ENCODE measurements at regions not wholly inside any gene's neighbourhood (a gene's known extent, or its start where the extent isn't known, plus 50 kb on each side); places are given as distances from the start of the nearest gene placed in this dataset.

DNA sequence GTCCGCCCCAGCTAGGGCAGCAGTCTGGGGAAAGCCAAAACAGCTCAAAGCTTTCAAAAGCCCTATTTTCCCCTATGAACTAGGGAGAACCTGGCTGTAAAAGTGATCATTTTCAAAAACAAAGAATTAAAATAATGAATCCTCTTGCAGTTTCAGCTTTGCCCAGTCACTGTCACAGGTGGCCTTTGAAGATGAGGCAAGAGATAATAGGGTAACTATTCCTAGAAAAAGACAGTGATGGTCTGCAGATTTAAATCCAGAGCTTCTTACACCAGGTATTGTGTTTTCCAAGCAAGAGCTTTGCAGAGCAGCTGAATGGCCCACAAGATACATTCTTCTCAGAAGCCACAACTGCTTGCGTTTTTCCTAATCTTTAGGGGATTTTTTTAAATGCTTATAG, 80.2 kb upstream of the NUDT4 start:
- no peak for DNase-seq

DNA sequence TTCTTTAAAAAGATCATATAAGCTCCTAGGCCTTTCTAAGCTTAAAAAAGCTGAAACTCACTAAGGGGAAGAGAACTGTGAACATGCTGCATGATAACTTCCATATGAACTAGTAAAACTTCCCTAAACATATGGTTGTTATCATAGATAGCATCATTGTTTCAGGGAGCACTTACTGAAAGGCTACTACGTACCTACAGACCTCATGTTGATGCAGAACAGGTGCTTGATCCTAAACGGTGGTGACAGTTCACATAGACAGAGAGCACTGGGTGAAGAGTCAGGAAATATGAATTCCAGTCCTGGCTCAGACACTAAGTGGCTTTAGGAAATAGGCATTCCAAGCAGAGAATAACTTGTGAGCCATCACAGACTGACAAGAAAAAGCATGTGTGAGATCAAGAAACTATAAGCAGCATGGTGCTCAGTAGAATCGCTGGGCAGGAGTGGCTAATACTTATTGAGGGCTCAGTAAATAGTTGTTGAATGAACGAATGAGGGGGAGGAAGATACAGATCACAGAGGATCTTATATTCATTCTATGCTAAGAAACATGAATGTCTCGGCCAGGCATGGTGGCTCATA, 78.4 kb upstream of the NUDT4 start:
- no peak for DNase-seq

DNA sequence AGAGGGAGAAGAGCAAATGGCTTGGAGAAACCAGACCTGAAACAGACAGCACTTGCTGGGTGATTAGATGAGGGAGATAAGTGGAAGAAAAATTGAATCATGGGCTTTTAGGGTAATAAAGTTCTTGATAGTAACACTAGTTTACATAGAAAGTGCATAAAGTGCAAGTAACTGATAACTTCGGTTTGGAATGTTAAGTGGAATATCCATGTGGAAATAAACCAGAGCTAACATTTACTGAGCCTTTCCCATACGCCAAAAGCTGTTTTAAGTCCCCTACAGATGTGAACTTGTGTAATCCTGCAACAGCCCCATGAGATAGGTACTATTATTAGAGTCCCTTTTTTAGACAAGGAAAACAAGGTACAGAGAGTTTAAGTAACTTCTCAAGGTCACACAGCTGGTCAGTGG, 77.1 kb upstream of the NUDT4 start:
- peak in 1 of 3 donors; percentile 53 for DNase-seq

DNA sequence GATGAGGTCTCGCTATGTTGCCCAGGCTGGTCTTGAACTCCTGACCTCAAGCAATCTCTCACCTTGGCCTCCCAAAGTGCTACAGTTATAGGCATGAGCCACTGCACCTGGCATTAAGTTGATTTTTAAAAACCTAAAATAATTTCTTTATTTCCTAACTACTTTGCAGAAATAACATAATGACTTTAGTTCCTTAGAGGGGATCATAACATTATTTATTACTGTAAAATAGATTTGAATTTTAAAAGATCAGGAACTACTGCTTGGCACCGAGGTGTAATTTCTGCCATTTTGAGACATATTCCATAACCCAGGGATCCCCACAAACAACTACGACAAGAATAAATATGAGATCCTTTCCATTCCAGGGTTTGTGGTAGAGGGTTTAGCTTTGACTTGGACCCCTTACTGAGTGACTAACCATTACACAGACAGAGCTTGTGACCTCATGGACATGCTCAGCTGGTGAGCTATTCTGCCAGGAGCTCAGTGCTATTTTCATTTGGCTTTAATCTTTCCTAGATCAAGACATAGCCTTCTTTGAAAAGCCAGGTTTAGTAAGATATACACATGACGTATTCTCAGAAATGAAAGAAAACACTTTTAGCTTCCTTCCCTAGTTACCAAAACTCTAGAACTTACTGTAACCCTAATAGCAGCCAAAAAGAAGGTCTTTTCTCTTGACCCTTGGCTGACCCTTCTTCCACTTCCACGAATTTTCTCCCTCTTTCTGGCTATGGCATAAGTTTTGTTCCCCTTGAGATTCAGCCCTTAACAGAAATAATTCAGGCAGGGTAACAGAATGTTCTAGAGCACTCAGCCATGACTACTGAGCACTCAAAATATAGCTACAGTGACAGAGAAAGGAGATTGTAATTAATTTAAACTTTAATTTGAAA, 75.1 kb upstream of the NUDT4 start:
- DNase-seq = peak; percentile 26 to 59 (median 32)

DNA sequence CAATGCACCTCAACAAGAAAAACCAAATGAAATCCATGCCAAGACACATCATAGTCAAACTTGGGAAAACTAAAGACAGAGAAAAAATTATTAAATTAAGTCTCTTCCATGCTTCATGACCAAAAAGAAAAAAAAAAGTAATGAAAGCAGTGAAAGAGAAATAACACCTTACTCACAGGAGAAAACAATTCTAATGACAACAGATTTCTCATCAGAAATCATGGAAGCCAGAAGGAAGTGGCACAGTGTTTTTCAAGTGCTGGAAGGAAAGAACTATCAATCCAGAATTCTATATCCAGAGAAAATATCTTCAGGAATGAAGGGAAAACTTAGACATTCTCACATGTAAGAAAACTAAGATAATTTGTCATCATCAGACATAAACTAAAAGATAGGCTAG, 71.1 kb upstream of the NUDT4 start:
- DNase-seq = no peak

DNA sequence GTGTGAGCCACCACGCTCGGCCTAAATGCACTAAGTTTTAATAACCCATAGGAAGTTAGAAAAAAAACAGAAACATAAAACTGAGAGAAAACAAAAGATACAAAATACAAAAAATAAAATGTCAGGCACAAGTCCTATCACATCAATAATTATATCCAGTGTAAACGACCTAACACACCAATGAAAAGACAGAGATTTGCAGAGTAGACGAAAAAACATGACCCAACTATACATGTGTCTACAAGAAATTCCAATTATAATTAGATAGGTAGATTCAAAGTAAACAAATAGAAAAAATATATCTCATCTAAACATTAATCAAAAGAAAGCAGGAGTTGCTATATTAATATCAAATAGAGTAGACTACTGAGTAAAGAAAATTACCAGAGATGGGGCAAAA, 69.4 kb upstream of the NUDT4 start:
- no peak for DNase-seq

DNA sequence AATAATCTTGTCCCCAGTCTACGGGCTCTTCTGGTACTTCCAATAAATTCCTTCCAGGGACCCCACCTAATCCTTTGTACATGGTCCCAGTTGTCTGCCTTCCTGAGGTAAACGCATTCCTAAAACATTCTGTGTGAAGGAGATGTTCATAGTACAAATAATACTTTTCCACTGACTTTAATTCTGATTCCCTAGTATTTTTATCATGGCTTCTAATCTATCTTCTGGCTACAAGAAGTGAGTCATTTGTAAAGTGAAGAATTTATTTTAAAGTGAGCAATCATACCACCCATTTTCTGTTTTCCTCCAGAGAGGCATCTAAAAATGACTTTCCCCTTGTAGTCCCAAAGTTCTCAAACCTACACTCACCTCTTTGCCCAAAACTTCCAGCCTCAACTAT, 65.9 kb upstream of the NUDT4 start:
- DNase-seq = no peak

DNA sequence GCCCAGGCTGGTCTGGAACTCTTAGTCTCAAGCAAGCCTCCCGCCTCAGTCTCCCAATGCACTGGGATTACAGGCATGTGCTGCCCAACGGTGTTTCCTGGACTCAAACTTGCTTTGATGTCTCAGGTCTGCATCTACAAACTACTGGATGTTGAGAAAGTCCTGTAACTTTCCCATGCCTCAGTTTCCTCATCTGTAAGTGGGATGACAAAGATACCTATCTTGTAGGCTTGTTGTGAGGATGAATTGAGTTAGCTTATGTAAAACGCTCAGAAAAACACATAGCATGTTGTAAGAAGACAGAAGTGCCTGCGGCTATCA, 63.6 kb upstream of the NUDT4 start:
- DNase-seq = no peak

DNA sequence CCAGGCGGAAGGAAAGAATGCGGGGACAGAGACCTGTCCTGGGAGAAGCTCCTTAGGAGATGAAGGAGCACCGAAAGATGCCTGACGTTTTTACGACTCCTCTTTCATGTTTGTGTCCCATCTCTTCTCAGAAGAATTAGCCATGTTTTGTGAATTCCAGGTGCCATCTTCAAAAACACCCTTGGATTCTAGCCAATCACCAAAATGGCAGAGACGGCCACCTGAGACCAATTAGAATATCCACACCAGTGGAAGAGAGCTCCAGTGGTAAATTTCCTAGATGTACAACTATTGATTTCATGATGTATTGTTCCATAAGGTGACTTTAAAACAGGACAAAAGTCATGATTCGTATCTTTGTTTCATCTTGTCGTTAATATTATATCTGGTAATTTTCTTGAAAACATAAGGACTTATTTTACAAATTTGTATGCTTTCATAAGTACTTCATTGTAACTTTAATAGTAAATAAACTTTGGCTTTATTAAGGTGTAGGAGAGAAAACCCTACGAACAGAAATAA, 62.3 kb upstream of the NUDT4 start:
- no peak for DNase-seq

DNA sequence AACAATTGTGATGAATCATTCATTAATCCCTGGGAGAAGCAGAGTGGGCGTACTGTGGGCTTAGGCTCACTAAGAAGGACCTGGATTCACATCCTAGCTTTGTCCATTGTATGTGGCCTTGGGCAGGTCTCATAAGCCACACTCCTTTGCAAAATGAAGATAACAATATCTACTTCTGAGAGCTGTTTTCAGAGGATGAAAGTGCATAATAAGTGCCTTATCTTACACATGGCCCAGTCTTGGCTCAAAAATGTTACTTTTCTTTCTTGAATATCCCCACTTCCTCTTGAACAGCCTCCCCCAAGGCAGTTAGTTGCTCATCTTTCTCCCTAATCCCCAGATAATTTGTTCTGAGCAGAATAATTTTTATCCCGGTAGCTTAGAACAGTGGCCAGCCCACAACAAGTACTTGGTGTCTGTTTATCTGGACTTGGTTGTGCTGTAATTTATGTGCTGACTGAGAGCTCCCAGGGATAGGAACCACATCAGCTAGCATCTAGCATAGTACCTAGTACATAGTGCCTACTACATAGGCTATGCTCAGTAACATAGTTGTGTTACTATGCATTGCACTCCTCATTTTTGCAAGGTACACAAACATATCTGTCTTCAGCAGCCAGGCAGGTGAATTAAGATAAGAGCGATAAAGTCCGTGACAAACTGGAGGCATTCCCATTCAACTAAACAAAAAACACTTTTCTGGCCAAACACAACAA, 61.7 kb upstream of the NUDT4 start:
- no peak for DNase-seq

DNA sequence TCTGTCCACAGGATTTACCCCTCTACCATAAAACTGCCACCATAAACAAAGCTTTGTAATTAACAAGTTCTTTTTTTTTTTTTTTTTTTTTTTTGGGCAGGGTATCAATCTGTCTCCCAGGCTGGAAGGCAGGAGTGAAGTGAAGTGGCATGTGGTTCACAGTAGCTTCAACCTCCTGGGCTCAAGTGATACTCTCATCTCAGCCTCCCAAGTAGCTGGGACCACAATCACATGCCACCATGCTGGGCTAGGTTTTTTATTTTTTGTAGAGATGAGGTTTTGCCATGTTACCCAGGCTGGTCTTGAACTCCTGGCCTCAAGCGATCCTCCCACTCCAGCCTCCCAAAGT, 61.1 kb upstream of the NUDT4 start:
- DNase-seq = no peak

DNA sequence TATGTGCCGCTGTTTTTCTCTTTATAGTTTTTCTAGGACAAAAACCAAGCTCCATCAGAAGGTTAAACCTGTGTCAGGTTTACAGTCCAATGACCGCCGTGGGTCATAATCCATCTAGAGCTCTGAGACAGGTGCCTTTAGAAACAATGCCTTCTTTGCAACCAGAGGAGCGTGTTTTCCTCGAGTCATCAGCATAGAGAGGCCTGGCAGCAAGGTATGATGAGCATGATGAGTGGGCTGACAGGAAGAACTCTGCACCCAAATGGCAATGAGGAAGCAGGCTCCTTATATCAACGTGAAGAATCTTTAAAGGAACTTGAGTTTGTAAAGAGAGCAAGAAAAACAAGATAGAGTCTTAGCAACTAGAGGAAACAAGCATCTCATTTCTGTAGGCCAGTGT, 60.5 kb upstream of the NUDT4 start:
- no peak for DNase-seq

DNA sequence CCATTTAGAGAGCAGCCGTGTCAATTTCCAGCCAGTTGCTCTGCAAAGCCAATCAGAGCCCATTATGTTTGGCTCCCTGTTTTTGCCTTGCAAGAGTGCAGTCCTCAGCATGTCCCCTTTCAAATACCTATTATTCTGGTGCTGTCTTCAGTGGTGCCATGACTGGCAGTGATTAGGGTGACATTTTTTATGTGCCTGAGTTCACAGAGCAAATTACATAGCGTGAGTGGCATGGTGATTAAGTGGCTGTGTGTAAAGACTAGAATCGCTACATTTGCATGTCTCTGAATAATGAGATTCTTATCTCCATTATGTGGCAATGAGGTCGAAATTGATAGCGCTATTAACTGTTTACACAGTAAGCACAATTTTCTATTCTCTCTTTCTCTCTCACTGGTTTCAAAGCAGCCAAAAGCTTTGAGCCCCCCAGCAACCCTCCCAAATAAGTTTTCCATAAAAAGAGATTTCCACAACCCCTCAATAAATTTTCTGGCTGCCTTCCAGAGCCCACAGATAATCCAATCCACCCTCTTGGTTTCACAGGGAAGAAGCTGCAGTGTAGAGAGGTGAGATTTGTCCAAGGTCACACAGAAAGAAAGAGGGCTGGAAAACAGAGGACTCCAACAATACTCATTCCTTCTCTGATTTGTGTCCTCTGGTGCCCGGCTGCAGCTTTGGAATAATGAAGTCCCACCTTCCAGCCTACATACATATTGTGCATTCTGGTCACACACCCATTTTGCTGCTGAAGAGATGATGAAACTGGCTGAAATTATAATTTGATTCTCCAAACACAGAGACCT, 58.8 kb upstream of the NUDT4 start:
- DNase-seq = no peak

DNA sequence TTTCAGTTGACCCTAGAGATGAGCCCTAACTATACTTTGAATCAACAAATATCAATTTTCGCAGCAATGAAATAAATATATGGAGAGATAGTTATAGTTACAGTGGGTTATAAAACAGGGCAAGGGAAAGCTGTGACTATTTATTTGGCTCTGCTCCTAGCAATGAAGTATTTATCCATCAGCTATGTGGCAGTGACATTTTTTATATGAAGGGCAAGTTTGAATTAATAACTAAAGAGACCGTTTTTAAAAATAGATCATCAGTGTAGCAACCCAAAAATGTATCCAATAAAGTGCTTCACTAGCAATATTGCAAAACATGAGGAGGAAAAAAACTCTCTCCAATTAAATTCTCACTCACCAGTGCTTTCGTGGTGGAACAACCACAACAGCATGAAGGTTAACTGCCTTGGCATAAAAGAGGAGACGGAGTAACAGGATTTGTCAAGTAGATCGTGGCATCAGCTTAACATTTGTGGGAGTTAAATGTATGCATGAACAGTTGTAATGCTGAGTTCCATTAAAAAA, 58.1 kb upstream of the NUDT4 start:
- no peak for DNase-seq

DNA sequence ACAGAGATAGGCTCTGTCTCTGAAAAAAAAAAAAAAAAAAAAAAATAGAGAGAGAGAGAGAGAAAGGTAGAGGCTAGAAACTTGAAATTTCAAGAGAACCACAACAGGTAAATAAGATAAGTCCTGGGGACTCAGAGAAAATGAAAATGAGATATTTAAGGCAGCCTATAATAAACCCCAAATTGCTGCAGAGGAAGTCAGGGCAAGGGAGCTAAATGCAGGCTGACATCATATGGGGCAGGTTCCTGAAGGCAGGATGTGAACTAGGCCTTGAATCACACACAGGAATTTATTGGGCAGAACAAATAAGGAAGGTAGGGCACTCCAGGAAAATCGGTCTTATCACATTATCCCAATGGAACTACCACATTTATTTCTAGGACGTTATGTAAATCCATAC, 54.9 kb upstream of the NUDT4 start:
- DNase-seq = no peak

DNA sequence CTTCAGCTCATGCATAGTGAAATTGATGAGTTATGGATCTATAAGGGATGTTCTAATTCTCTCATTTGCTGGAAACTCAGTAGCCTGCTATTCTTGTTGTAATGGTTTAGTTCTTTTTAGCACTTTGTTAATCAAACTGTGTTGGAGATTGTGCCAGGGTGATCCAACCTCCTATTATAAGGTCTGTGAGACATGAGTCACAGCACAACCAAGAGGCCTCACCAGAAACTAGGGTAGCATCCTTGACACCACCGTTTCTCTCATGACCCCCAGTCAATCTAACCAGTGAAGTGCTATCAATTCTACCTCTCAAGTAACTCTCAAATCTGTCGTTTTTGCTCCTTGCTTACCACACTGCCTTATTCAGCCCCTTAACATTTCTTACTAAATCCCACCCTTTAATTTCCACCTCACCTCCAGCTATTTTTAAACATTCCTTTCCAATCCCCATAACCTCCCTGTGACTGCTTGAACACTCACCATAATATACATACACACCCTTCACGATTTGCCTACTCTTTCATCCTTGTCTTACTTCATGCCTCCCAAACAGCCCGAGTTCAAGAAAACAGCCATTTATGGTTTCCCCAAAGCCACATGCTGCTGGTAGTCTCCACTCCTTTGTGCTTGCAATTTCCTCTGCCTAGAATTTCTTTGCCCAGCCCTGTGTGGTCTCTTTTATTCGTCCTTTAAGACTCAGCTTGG, 53.9 kb upstream of the NUDT4 start:
- DNase-seq = no peak

DNA sequence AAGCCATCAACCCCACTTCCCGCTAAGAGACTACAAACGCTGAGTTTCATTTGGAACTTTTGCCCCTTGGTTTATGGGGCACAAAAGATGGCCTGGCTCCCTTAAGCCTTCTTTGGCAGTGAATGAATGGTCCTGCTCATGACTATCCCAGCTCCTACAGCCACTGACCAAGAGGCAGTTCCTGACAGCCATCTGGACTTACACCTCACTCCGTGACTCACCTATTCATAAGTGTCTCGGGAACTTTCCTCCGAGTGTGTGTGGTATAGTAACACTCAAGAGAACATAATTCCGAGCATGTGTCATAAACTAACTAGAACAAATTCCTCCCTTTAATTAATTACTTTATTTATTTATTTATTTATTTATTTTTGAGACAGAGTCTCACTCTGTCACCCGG, 51.9 kb upstream of the NUDT4 start:
- no peak for DNase-seq

Data from muscle of back (tissue), 3 donors.